Activated B cell treated with CpG ODN at 0.5 μM for 24 hours (primary cell): ENCODE measurements at regions not wholly inside any gene's neighbourhood (a gene's known extent, or its start where the extent isn't known, plus 50 kb on each side); places are given as distances from the start of the nearest gene placed in this dataset.

Experiments
- ATAC-seq: fragments of 200-7000 bp; cut with Tn5 transposase; one replicate; pipeline ENCODE4 v1.10.0; 2021; ENCODE audit warnings: low read depth, mild to moderate bottlenecking, moderate library complexity
- CTCF ChIA-PET: fragments of 350-600 bp; sonication (Branson Sonifier 250); formaldehyde crosslinking; loops from one replicate; lab custom pipeline; 2021; ENCODE audit warnings: antibody characterized with exemption; lab: Charles Lee
- POLR2A ChIA-PET: fragments of 350-600 bp; sonication (Branson Sonifier 250); formaldehyde crosslinking; loops from one replicate; lab custom pipeline; 2021; ENCODE audit warnings: antibody characterized with exemption; lab: Charles Lee
- DNase-seq: peaks from one replicate; pipeline ENCODE4 v3.0.0; 2022
- H3K27ac Mint-ChIP-seq: one replicate; pipeline ENCODE4 v1.8.0; 2020; ENCODE audit warnings: mixed read lengths
- H3K27me3 Mint-ChIP-seq: one replicate; pipeline ENCODE4 v1.8.0; 2021; ENCODE audit warnings: mixed read lengths
- H3K36me3 Mint-ChIP-seq: one replicate; pipeline ENCODE4 v1.8.0; 2021; ENCODE audit warnings: low read depth, mixed read lengths
- H3K4me1 Mint-ChIP-seq: one replicate; pipeline ENCODE4 v1.8.0; 2021; ENCODE audit warnings: mixed read lengths
- H3K4me3 Mint-ChIP-seq: one replicate; pipeline ENCODE4 v1.8.0; 2020; ENCODE audit warnings: mild to moderate bottlenecking, mixed read lengths
- H3K9me3 Mint-ChIP-seq: one replicate; pipeline ENCODE4 v1.8.0; 2020; ENCODE audit warnings: mixed read lengths
- CTCF ChIP-seq: fragments of 200-600 bp; IDR thresholded peaks from one replicate; pipeline ENCODE4 v1.8.0; 2022; ENCODE audit warnings: antibody characterized with exemption, mild to moderate bottlenecking
- intact Hi-C: fragments of 100-400 bp; cut with micrococcal nuclease; formaldehyde crosslinking; loops from one replicate; pipeline ENCODE4 v1.15.1; 2024

- no peak overlapping the region for H3K27ac Mint-ChIP-seq
- peaks cover 22% of the 10 kb centered on the region for H3K27me3 Mint-ChIP-seq
- H3K36me3 Mint-ChIP-seq: no peaks in the 10 kb centered on the region
- TF ChIP-seq CTCF: no peak
- intact Hi-C loops: no loop called here
- no peak overlapping the region for H3K4me3 Mint-ChIP-seq
- peaks cover 7% of the 10 kb centered on the region for H3K4me1 Mint-ChIP-seq
- ChIA-PET POLR2A (no interaction called here), CTCF (no interaction called here)
- ATAC-seq (peak; percentile 42), DNase-seq (no peak)
- no peaks in the 10 kb centered on the region for H3K9me3 Mint-ChIP-seq
These were observed 307.0 kb upstream of the ROPN1 start for GRCh38 chr3:124298951-124299350.

- Mint-ChIP-seq H3K4me3 (no peak overlapping the region), H3K4me1 (peaks cover 7% of the 10 kb centered on the region), H3K27me3 (peaks cover 22% of the 10 kb centered on the region), H3K27ac (no peak overlapping the region), H3K36me3 (no peaks in the 10 kb centered on the region), H3K9me3 (no peaks in the 10 kb centered on the region)
- DNase-seq (no peak), ATAC-seq (no peak)
- CTCF ChIA-PET: no interaction called here
- intact Hi-C loops: no loop called here
- POLR2A ChIA-PET: no interaction called here
- no peak for TF ChIP-seq CTCF
These were observed 307.9 kb upstream of the ROPN1 start for GRCh38 chr3:124299831-124300230.

- ATAC-seq (no peak), DNase-seq (no peak)
- peaks cover 5% of the 10 kb centered on the region for H3K9me3 Mint-ChIP-seq
- CTCF ChIA-PET: no interaction called here
- no peak for TF ChIP-seq CTCF
- intact Hi-C loops: no loop called here
- no peaks in the 10 kb centered on the region for H3K36me3 Mint-ChIP-seq
- no peak overlapping the region for H3K4me3 Mint-ChIP-seq
- peaks cover 7% of the 10 kb centered on the region for H3K4me1 Mint-ChIP-seq
- POLR2A ChIA-PET: no interaction called here
- H3K27ac Mint-ChIP-seq: no peak overlapping the region
- peaks cover 22% of the 10 kb centered on the region for H3K27me3 Mint-ChIP-seq
These were observed 308.5 kb upstream of the ROPN1 start for GRCh38 chr3:124300416-124300815.

- H3K27ac Mint-ChIP-seq: no peak overlapping the region
- POLR2A ChIA-PET: no interaction called here
- intact Hi-C loops: no loop called here
- ATAC-seq (no peak), DNase-seq (no peak)
- peaks cover 20% of the 10 kb centered on the region for H3K9me3 Mint-ChIP-seq
- CTCF ChIA-PET: no interaction called here
- peaks cover 13% of the 10 kb centered on the region for H3K27me3 Mint-ChIP-seq
- TF ChIP-seq CTCF: no peak
- no peaks in the 10 kb centered on the region for H3K36me3 Mint-ChIP-seq
- H3K4me1 Mint-ChIP-seq: peaks cover 7% of the 10 kb centered on the region
- H3K4me3 Mint-ChIP-seq: no peak overlapping the region
These were observed 311.5 kb upstream of the ROPN1 start for GRCh38 chr3:124303305-124303910.

GRCh38 chr3:124306665-124307064 lies 314.7 kb upstream of the ROPN1 start:
- Mint-ChIP-seq H3K4me3 (no peak overlapping the region), H3K9me3 (peaks cover 25% of the 10 kb centered on the region), H3K27me3 (no peaks in the 10 kb centered on the region), H3K36me3 (no peaks in the 10 kb centered on the region), H3K27ac (no peak overlapping the region), H3K4me1 (no peaks in the 10 kb centered on the region)
- ChIA-PET POLR2A (no interaction called here), CTCF (no interaction called here)
- ATAC-seq (no peak), DNase-seq (no peak)
- intact Hi-C loops: no loop called here
- TF ChIP-seq CTCF: no peak
